ENCODE measurements at regions not wholly inside any gene's neighbourhood (a gene's known extent, or its start where the extent isn't known, plus 50 kb on each side); places are given as distances from the start of the nearest gene placed in this dataset.

GRCh38 chr6:132087391-132087790, 136.2 kb upstream of the CCN2 start:
- DNase-seq = no peak

DNA sequence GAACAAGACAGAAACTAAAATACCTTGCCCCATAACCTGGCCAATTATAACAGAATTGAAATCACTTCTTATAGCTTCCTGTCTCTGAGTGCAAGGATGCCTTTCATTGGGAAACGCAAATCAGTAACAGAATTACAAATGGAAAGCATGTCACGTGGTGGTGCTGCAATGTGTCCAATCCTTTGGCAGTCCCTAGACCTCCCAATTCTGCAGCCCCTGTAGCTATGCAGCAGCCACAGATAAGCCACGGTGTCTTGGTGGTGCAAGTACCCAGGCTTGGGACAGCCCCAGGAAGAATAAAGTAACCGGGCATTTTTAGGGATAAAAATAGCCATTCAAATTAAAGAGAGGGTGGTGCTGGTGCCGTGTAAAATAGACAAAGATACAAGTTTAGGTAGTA, 134.6 kb upstream of the CCN2 start:
- DNase-seq = no peak

DNA sequence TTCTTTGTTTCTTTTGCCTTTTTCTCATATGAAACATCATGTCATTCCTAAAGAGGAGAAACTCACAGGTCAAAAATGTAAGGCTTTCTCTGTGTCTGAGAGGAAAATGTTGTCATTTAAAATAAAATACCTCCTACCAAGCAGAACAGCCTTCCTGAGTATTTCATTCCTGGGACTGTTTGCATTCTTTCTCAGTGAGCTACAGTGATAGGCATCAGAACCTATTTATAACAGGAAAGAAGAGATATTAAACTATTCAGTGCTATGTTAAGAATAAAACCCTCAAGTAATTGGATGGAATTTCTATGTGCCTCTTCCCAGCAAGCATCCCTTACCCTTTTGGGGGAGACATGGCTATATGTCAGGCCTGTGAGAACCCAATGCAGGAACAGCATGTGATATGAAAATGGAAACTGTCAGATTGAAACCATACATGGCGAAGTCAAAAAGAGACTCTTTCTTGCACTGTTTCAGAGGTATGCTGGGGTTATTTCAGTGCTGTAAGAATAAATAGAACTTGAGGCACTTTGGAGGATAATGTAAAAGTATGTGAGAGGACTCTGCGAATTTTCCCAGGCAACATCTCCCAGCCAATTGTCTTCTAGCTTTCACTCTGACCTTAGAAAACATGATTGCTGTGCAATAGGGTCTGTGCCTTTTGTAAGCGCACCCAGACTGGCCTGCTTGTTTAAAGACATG, 133.8 kb upstream of the CCN2 start:
- no peak for DNase-seq

GRCh38 chr6:132082421-132082820, 131.2 kb upstream of the CCN2 start:
- DNase-seq = no peak

- DNase-seq = no peak
These were observed 130.2 kb upstream of the CCN2 start for GRCh38 chr6:132081338-132081737.

GRCh38 chr6:132079286-132079685, 128.1 kb upstream of the CCN2 start:
- no peak for DNase-seq

GRCh38 chr6:132076452-132076851, 125.3 kb upstream of the CCN2 start:
- no peak for DNase-seq

DNA sequence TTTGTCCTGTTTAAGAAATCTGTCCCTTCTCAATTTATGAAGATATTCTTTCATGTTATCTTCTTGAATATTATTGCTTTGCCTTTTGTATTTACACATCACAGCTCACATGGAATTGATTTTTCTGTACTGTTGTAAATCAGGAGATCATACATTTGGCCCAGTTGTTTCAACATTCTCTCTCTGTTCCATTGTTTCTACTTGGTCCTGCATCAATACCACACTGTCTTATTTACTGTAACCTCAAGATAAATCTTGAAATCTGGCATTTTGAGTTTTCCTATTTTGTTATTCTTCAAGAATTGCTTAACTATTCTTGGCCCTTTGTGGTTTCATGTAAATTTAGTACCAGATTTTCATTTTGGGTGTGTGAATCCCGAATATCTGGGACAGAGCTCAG, 121.7 kb upstream of the CCN2 start:
- DNase-seq = no peak

GRCh38 chr6:132072271-132072670, 121.1 kb upstream of the CCN2 start:
- DNase-seq = no peak

GRCh38 chr6:132070356-132070755, 119.2 kb upstream of the CCN2 start:
- no peak for DNase-seq

DNA sequence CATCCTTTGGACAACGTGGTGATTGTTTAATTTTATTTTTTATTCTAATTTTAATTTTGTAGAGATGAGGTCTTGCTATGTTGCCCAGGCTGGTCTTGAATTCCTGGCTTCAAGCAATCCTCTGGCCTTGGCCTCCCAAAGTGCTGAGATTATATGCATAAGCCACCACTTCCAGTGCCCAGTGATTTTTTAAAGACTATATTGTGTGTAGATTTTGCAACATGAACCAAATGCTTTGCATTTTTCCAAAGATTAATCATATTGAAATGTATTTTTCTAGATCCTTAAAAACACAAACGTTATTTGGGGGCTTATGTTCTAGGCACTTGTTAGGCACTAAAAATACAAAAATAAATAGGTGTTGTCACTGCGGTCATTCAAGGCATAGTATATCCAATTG, 117.6 kb upstream of the CCN2 start:
- DNase-seq = no peak

GRCh38 chr6:132067286-132067685, 116.1 kb upstream of the CCN2 start:
- DNase-seq = no peak

- DNase-seq = no peak
These were observed 114.4 kb upstream of the CCN2 start for GRCh38 chr6:132065556-132065955.

GRCh38 chr6:132063738-132064137, 112.6 kb upstream of the CCN2 start:
- DNase-seq = no peak

- DNase-seq = no peak
These were observed 112.0 kb upstream of the CCN2 start for GRCh38 chr6:132063204-132063603.

DNA sequence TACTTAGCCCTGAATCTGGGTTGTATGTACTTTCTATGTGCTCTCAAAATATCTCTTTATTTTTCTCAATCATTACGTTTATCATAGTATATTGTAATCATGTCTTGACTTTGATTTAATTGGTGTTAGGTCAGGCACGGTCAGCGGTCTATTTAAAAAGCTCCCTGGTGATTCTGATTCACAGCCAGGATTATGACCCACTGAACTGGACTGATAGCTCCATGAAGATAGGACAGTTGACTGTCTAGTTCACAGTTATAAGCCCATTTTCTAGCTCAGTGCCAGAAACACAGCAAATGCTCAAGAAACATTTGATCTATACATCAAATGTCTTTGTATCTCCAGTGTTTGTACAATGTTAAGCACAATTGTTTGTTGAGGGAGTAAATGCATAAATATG, 111.5 kb upstream of the CCN2 start:
- DNase-seq = no peak

- no peak for DNase-seq
These were observed 110.2 kb upstream of the CCN2 start for GRCh38 chr6:132061381-132061780.

- DNase-seq = no peak
These were observed 109.4 kb upstream of the CCN2 start for GRCh38 chr6:132060591-132060990.

DNA sequence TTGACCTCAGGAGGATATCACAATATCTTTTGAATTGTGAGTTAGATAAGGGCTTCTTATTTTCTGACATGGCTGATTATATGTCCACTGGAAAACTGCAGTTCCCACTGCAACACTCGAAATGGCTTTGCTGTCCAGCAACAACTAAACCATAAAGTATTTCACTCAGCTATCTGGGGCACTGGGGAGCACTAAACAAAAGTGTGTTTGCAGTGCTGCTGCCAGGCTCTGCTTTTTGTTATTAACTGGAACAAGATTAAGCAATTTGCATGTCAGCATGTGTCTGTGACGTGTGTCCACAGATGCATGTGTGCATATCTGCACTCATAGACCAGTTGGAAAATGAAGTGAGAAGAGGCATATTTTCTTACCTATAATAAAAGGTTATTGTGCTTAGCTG, 107.8 kb upstream of the CCN2 start:
- DNase-seq = no peak

- DNase-seq = no peak
These were observed 103.4 kb upstream of the CCN2 start for GRCh38 chr6:132054525-132054924.

GRCh38 chr6:132053511-132053910, 102.3 kb upstream of the CCN2 start:
- DNase-seq = no peak

- no peak for DNase-seq
These were observed 100.9 kb upstream of the CCN2 start for GRCh38 chr6:132052096-132052495.

DNA sequence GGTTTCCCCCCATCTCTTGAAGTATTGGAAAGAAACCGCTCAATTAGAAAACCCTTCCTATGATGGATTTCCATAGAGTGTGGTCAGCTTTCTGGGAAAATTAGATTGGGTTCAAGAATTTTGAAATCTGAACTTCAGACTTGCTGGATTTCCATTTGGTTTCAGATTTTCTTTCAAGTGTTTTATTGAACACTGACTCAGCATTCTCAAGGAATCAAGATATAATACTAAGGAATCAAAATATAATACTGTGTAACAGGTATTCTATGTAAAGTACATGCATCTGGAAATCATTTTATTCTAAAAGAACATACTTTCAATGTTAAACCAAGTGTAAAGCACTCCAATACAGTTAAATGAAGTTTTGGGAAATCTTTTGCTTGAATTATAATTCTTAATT, 94.7 kb upstream of the CCN2 start:
- no peak for DNase-seq

DNA sequence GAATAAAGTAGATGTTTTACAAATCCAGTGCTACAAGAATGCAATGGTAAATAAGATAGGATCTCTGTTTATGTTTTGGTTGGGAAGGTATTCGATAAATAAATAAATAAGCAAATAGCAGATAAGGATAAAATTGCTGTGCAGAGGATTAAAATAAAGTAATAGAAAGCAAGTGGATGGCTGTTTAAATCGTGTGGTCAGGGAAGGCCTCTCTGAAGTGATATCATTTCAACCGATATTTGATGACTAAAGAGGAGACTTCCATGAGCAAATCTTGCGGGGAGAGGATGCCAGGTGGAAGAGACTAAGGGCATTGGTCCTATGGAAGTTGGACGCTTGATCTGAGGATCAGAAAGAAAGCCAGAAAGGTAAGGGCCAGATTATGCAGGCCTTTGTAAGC, 92.0 kb upstream of the CCN2 start:
- DNase-seq = no peak

GRCh38 chr6:132041706-132042105, 90.5 kb upstream of the CCN2 start:
- no peak for DNase-seq

DNA sequence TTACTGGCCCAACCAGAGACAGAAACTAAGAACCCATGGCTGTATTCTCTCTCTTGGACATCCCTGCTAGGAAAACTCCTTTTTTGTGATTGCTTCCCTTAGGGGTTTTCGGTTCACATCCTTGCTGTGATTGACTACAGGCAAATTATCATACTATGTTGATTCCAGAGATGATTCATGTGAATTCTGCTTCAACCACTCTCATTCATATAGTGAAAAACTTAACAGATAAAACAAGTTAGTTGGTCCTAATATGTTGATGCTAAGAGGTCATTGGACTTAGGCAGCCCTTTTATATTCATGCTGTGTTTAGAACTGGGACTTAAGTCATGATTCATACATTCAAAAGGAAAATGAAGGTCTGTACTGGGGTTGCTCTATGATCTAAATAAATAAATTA, 76.9 kb upstream of the CCN2 start:
- DNase-seq = no peak
